ENCODE measurements at regions not wholly inside any gene's neighbourhood (a gene's known extent, or its start where the extent isn't known, plus 50 kb on each side); places are given as distances from the start of the nearest gene placed in this dataset.

DNA sequence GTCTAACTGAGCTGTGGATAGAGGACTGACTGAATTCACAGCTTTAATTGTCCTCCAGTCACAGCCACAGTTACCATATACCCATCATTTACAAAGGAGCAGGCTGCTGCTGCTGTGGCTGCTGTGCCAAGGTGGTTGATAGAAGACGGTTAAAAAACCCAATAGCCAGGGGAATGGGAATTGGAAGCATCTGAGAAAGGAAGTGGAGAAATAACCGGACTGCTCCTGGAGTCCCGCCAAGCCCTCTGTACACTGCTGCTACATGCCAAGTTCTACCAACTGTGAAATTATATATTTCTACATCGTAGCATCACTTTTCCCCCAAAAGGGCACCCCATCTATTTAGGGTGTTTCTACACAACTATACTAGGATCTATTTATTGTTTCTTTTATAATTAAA lies 279.7 kb upstream of the ARX start:
- TF ChIP-seq, protein P1, sequence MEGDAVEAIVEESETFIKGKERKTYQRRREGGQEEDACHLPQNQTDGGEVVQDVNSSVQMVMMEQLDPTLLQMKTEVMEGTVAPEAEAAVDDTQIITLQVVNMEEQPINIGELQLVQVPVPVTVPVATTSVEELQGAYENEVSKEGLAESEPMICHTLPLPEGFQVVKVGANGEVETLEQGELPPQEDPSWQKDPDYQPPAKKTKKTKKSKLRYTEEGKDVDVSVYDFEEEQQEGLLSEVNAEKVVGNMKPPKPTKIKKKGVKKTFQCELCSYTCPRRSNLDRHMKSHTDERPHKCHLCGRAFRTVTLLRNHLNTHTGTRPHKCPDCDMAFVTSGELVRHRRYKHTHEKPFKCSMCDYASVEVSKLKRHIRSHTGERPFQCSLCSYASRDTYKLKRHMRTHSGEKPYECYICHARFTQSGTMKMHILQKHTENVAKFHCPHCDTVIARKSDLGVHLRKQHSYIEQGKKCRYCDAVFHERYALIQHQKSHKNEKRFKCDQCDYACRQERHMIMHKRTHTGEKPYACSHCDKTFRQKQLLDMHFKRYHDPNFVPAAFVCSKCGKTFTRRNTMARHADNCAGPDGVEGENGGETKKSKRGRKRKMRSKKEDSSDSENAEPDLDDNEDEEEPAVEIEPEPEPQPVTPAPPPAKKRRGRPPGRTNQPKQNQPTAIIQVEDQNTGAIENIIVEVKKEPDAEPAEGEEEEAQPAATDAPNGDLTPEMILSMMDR (IDR thresholded peaks at IDR 0.05; ENCODE audit: control extremely low read depth, extremely low read depth, low read depth, missing control alignments): no peak
- ChIA-PET CTCF (no interaction called here), POLR2A (no interaction called here)
- DNase-seq (ENCODE audit: extremely low spot score): no peak

DNA sequence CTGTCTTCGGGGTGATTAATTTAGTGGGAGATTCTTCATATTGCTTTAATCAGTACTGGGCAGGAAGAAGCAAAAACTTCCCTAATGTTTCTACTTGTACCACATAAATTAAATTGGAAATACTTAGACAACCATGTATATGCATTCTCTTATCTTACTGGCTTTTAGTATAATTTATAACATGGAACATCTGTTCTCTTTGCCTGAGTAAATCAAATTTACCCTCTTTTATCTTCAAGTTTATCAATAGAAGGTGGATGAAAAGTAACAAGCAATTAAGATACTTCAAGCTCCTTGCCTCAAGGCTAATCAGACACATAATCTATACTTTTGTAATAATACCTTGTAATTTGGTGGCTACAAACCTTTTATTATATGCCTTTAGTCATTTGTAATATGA lies 274.4 kb upstream of the ARX start:
- ChIA-PET CTCF (no interaction called here), POLR2A (no interaction called here)
- no peak for DNase-seq (ENCODE audit: extremely low spot score)
- TF ChIP-seq, protein P1 (IDR thresholded peaks at IDR 0.05; ENCODE audit: control extremely low read depth, extremely low read depth, low read depth, missing control alignments): no peak

DNA sequence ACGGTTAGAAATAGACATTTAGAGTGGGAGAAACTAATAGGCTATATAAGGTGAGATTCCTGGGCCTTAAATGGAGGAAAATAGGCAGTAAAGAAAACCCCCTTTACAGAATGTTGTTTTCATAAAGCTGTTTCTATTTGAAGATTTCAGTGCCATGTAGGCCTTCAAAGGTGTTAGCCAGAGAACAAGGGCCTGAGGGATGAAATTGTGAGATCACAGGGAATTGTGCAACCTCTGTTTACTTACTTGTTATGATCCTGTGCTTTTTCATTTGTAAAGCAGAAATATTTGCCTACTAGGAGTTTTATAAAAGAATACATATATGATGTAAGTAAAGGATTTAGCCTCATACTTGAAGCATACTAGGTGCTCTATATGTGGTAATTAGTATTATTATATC lies 272.9 kb upstream of the ARX start:
- ChIA-PET CTCF (no interaction called here), POLR2A (no interaction called here)
- no peak for DNase-seq (ENCODE audit: extremely low spot score)
- TF ChIP-seq, protein P1 (IDR thresholded peaks at IDR 0.05; ENCODE audit: control extremely low read depth, extremely low read depth, low read depth, missing control alignments): no peak

DNA sequence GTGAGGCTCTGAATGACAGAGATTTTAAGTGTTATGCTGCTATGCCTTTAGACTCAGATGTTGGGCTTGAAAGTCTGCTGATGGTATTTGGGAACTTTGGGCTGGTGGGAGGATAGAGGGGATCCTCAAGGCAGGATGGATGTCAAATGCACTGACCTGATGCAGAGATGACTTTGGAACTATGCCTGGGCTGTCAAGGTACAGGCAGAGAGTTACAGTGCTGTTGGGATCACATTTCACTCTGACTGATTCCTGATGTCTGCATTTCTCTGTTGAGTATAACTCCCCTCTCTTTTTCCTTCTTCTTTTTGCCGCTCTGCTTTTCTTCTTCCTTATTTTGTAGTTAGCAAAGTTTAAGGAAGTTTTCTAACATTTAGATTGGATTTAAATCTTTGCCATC lies 271.8 kb upstream of the ARX start:
- DNase-seq (ENCODE audit: extremely low spot score): no peak
- POLR2A ChIA-PET: no interaction called here
- TF ChIP-seq, protein P1 (IDR thresholded peaks at IDR 0.05; ENCODE audit: control extremely low read depth, extremely low read depth, low read depth, missing control alignments): no peak
- CTCF ChIA-PET: no interaction called here

DNA sequence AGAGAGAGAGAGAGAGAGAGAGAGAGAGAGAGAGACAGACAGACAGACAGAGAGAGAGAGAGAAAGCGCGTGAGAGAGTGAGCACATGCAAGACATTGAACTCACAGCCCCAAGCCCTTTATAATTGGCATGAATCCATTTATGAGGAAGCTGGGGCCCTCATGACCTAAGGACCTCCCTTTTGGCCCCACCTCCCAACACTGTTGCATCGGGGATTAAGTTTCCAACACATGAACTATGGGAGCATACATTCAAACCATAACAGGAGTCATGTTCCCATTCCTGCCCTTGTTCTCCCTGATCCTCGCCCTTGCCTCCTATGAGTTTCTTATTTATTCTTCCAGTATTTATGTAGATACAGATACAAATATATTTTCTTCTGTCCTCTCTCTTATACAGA lies 269.8 kb upstream of the ARX start:
- ChIA-PET CTCF (no interaction called here), POLR2A (no interaction called here)
- TF ChIP-seq, protein P1 (IDR thresholded peaks at IDR 0.05; ENCODE audit: control extremely low read depth, extremely low read depth, low read depth, missing control alignments): no peak
- no peak for DNase-seq (ENCODE audit: extremely low spot score)

DNA sequence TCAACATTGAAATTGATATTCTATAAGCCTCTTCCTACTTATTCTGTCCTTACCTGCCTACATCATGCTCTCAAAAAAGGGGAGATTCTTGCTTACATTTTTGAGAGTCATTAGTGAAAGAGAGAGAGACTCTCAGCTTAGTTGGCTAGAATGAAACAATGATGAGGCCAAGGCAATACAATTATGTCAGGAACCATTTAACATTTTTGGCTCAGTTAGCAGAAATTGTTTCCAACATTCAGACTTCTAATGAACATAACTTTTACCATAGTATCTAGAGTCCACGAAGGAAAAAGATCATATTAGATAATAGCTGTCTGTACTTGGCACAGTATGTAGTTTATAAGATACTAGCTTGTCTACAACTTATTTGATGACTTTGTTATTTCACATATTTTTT lies 263.7 kb upstream of the ARX start:
- TF ChIP-seq, protein P1 (IDR thresholded peaks at IDR 0.05; ENCODE audit: control extremely low read depth, extremely low read depth, low read depth, missing control alignments): no peak
- DNase-seq (ENCODE audit: extremely low spot score): no peak
- POLR2A ChIA-PET: no interaction called here
- CTCF ChIA-PET: interaction anchor here (1.1 kb wide), 1 partner anchor 10 kb away, joined by 3 read pairs; no protein-coding TSS in a partner anchor

DNA sequence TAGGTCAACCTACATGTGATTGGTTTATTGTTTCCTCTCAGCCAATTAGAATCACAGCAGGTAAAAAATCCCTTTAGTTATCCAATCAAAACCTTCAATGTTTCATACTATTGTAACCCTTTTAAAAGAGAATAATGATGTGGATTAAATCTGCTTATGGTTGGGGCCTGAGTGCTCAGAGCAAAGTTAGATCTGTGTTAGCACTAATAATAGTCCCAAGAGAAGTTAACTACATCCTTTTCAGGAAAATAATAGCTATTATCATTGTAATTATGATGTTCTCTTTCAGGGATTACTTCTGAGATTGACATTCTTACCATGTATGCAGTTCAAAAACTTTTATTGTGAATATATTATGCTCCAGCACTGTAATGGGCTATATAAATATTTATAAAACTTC lies 262.6 kb upstream of the ARX start:
- TF ChIP-seq, protein P1 (IDR thresholded peaks at IDR 0.05; ENCODE audit: control extremely low read depth, extremely low read depth, low read depth, missing control alignments): no peak
- ChIA-PET CTCF (interaction anchor here (0.9 kb wide), 1 partner anchor 20 kb away, joined by 3 read pairs; no protein-coding TSS in a partner anchor), POLR2A (no interaction called here)
- no peak for DNase-seq (ENCODE audit: extremely low spot score)

All from GM10248 (cell line).